ENCODE measurements at regions not wholly inside any gene's neighbourhood (a gene's known extent, or its start where the extent isn't known, plus 50 kb on each side); places are given as distances from the start of the nearest gene placed in this dataset.

DNA sequence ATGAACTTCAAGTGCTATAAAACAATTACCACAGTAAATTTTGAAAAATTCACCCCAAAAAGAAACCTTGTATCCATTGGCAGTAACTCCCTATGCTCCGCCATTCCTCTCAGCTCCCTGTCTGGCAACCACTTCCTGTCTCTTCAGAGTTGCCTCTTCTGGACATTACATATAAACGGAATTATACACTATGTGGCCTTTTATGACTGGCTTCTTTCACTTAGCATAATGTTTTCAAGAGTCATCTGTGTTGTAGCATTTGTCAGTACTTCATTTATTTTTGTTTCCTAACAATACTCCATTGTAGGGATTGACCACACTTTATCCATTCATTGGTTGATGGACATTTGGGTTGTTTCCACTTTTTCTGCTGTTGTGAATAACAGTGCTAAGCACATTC is 50.1 kb downstream of the CEP43 start:
- no peak for DNase-seq (ENCODE audit: low read depth in 3 of 3)

DNA sequence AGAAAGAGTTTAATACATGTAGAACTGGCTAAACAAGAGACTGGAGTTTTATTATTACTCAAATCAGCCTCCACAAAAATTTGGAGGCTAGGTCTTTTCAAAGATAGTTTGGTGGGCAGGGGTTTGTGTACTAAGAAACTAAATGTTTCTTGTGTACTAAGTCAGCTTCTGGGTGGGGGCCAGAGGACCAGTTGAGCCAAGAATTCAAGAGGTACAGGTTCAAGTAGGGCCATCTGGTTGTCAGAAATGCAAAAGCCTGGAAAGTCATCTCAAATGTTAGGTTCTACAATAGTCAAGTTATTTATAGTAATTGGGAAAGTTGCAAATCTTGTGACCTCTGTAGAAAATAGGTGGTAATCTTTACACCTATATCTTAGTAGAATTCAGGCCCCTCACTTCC is 51.7 kb downstream of the CEP43 start:
- DNase-seq (ENCODE audit: low read depth in 3 of 3) = no peak

GRCh38 chr6:167053895-167054530 is 54.8 kb downstream of the CEP43 start:
- no peak for DNase-seq (ENCODE audit: low read depth in 3 of 3)

GRCh38 chr6:167054987-167055386 is 55.8 kb downstream of the CEP43 start:
- DNase-seq (ENCODE audit: low read depth in 3 of 3) = no peak

DNA sequence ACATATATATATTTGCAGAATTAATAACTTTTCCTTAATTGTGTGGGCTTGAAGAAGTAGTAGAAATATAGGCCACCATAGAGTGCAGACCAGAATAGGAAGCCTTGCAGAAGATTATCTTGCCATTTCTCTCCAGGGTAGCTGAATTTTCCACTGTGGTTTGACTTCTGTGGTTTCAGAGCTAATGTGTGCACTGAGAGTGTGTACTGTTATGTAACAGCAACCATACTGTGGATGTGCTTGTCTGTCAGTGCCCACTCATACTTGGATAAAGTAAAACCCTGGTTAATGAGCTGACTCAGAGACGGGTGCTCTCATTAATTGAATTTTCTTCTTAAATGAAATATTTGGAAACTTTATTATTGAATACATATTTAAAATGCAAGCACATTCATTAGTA is 57.2 kb downstream of the CEP43 start:
- DNase-seq (ENCODE audit: low read depth in 3 of 3) = peak in 1 of 3 experiments; percentile 33

GRCh38 chr6:167058261-167058660 is 59.1 kb downstream of the CEP43 start:
- no peak for DNase-seq (ENCODE audit: low read depth in 3 of 3)

Data from stimulated activated CD4-positive, alpha-beta T cell treated with anti-CD3 and anti-CD28 coated beads, TNF-alpha, amount 100 ng/mL, for 24 hours (primary cell).